ENCODE measurements at regions not wholly inside any gene's neighbourhood (a gene's known extent, or its start where the extent isn't known, plus 50 kb on each side); places are given as distances from the start of the nearest gene placed in this dataset.
A peak's percentile ranks its signal among the peaks of the same experiment; 100 is the strongest.

- Histone ChIP-seq H3K4me1 (ENCODE audit: low read depth) (no peaks in the 10 kb centered on the region), H3K9me3 (ENCODE audit: low read depth) (no peaks in the 10 kb centered on the region), H3K27me3 (no peaks in the 10 kb centered on the region), H3K4me3 (no peak overlapping the region), H3K27ac (no peak overlapping the region), H3K36me3 (no peaks in the 10 kb centered on the region)
- no peak for TF ChIP-seq CTCF (IDR thresholded peaks at IDR 0.05; ENCODE audit: low read depth, low read length)
- no peak for DNase-seq (ENCODE audit: low read depth in 1 of 2, low spot score in 1 of 2)
Measured at GRCh38 chr18:71842666-71843065, 701.5 kb downstream of the CBLN2 start.

- H3K4me1 ChIP-seq (ENCODE audit: low read depth): no peaks in the 10 kb centered on the region
- TF ChIP-seq CTCF (IDR thresholded peaks at IDR 0.05; ENCODE audit: low read depth, low read length): no peak
- H3K9me3 ChIP-seq (ENCODE audit: low read depth): no peaks in the 10 kb centered on the region
- no peak overlapping the region for H3K27ac ChIP-seq
- H3K4me3 ChIP-seq: no peak overlapping the region
- DNase-seq (ENCODE audit: low read depth in 1 of 2, low spot score in 1 of 2): no peak
- H3K36me3 ChIP-seq: no peaks in the 10 kb centered on the region
- no peaks in the 10 kb centered on the region for H3K27me3 ChIP-seq
Measured at GRCh38 chr18:71837547-71837946, 706.6 kb downstream of the CBLN2 start.

- DNase-seq (ENCODE audit: low read depth in 1 of 2, low spot score in 1 of 2): peak in 1 of 2 donors; percentile 6
- H3K27me3 ChIP-seq: no peaks in the 10 kb centered on the region
- H3K4me1 ChIP-seq (ENCODE audit: low read depth): no peaks in the 10 kb centered on the region
- TF ChIP-seq CTCF (IDR thresholded peaks at IDR 0.05; ENCODE audit: low read depth, low read length): no peak
- H3K4me3 ChIP-seq: no peak overlapping the region
- no peaks in the 10 kb centered on the region for H3K9me3 ChIP-seq (ENCODE audit: low read depth)
- H3K36me3 ChIP-seq: no peaks in the 10 kb centered on the region
- no peak overlapping the region for H3K27ac ChIP-seq
Measured at GRCh38 chr18:71832946-71833617, 711.1 kb downstream of the CBLN2 start.

- no peak for TF ChIP-seq CTCF (IDR thresholded peaks at IDR 0.05; ENCODE audit: low read depth, low read length)
- no peaks in the 10 kb centered on the region for H3K9me3 ChIP-seq (ENCODE audit: low read depth)
- H3K27me3 ChIP-seq: no peaks in the 10 kb centered on the region
- DNase-seq (ENCODE audit: low read depth in 1 of 2, low spot score in 1 of 2): no peak
- no peak overlapping the region for H3K4me3 ChIP-seq
- H3K4me1 ChIP-seq (ENCODE audit: low read depth): no peaks in the 10 kb centered on the region
- no peaks in the 10 kb centered on the region for H3K36me3 ChIP-seq
- H3K27ac ChIP-seq: no peak overlapping the region
Measured at GRCh38 chr18:71831039-71831438, 713.1 kb downstream of the CBLN2 start.

- Histone ChIP-seq H3K9me3 (ENCODE audit: low read depth) (no peaks in the 10 kb centered on the region), H3K27me3 (no peaks in the 10 kb centered on the region), H3K27ac (no peak overlapping the region), H3K4me1 (ENCODE audit: low read depth) (no peaks in the 10 kb centered on the region), H3K36me3 (no peaks in the 10 kb centered on the region), H3K4me3 (no peak overlapping the region)
- DNase-seq (ENCODE audit: low read depth in 1 of 2, low spot score in 1 of 2): no peak
- no peak for TF ChIP-seq CTCF (IDR thresholded peaks at IDR 0.05; ENCODE audit: low read depth, low read length)
Measured at GRCh38 chr18:71827301-71827700, 716.8 kb downstream of the CBLN2 start.

Measured in cardiac muscle cell (in vitro differentiated cells and primary cell).